ENCODE measurements at regions not wholly inside any gene's neighbourhood (a gene's known extent, or its start where the extent isn't known, plus 50 kb on each side); places are given as distances from the start of the nearest gene placed in this dataset.
"Not testable (repeated sequence)": the region's sequence is repeated elsewhere in the genome, so short reads cannot be mapped to it uniquely, and the experiment has no call there.

- DNase-seq (ENCODE audit: low read depth in 4 of 4, low spot score in 3 of 4), result no peak
Measured at GRCh38 chr5:8693341-8693844, 824.4 kb downstream of the MTRR start.

GRCh38 chr5:8694545-8694944 is 825.6 kb downstream of the MTRR start:
- no peak for DNase-seq (ENCODE audit: low read depth in 4 of 4, low spot score in 3 of 4)

- no peak for DNase-seq (ENCODE audit: low read depth in 4 of 4, low spot score in 3 of 4)
Measured at GRCh38 chr5:8695902-8696845, 827.2 kb downstream of the MTRR start.

GRCh38 chr5:8700222-8700621 is 831.3 kb downstream of the MTRR start:
- DNase-seq (ENCODE audit: low read depth in 4 of 4, low spot score in 3 of 4), result no peak

GRCh38 chr5:8700671-8701070 is 831.7 kb downstream of the MTRR start:
- no peak for DNase-seq (ENCODE audit: low read depth in 4 of 4, low spot score in 3 of 4)

GRCh38 chr5:8701251-8701650 is 832.3 kb downstream of the MTRR start:
- no peak for DNase-seq (ENCODE audit: low read depth in 4 of 4, low spot score in 3 of 4)

GRCh38 chr5:8710426-8710930 is 835.4 kb downstream of the SEMA5A start:
- no peak for DNase-seq (ENCODE audit: low read depth in 4 of 4, low spot score in 3 of 4)

- no peak for DNase-seq (ENCODE audit: low read depth in 4 of 4, low spot score in 3 of 4)
Measured at GRCh38 chr5:8714198-8714597, 831.7 kb downstream of the SEMA5A start.

GRCh38 chr5:8714861-8715260 is 831.0 kb downstream of the SEMA5A start:
- DNase-seq (ENCODE audit: low read depth in 4 of 4, low spot score in 3 of 4), result no peak

- no peak for DNase-seq (ENCODE audit: low read depth in 4 of 4, low spot score in 3 of 4)
Measured at GRCh38 chr5:8719796-8720195, 826.1 kb downstream of the SEMA5A start.

- DNase-seq (ENCODE audit: low read depth in 4 of 4, low spot score in 3 of 4), result no peak
Measured at GRCh38 chr5:8720506-8720905, 825.4 kb downstream of the SEMA5A start.

- no peak for DNase-seq (ENCODE audit: low read depth in 4 of 4, low spot score in 3 of 4)
Measured at GRCh38 chr5:8721536-8721935, 824.3 kb downstream of the SEMA5A start.

GRCh38 chr5:8726383-8727036 is 819.4 kb downstream of the SEMA5A start:
- no peak for DNase-seq (ENCODE audit: low read depth in 4 of 4, low spot score in 3 of 4)

GRCh38 chr5:8727396-8727795 is 818.5 kb downstream of the SEMA5A start:
- no peak for DNase-seq (ENCODE audit: low read depth in 4 of 4, low spot score in 3 of 4)

- no peak for DNase-seq (ENCODE audit: low read depth in 4 of 4, low spot score in 3 of 4)
Measured at GRCh38 chr5:8729437-8729836, 816.4 kb downstream of the SEMA5A start.

GRCh38 chr5:8730194-8730593 is 815.7 kb downstream of the SEMA5A start:
- DNase-seq (ENCODE audit: low read depth in 4 of 4, low spot score in 3 of 4), result no peak

GRCh38 chr5:8731110-8731509 is 814.8 kb downstream of the SEMA5A start:
- not testable (repeated sequence) for DNase-seq (ENCODE audit: low read depth in 4 of 4, low spot score in 3 of 4)

- DNase-seq (ENCODE audit: low read depth in 4 of 4, low spot score in 3 of 4), result no peak
Measured at GRCh38 chr5:8740595-8740994, 805.3 kb downstream of the SEMA5A start.

- no peak for DNase-seq (ENCODE audit: low read depth in 4 of 4, low spot score in 3 of 4)
Measured at GRCh38 chr5:8749556-8749955, 796.3 kb downstream of the SEMA5A start.

GRCh38 chr5:8750100-8750499 is 795.8 kb downstream of the SEMA5A start:
- no peak for DNase-seq (ENCODE audit: low read depth in 4 of 4, low spot score in 3 of 4)

GRCh38 chr5:8751971-8752370 is 793.9 kb downstream of the SEMA5A start:
- no peak for DNase-seq (ENCODE audit: low read depth in 4 of 4, low spot score in 3 of 4)

- DNase-seq (ENCODE audit: low read depth in 4 of 4, low spot score in 3 of 4), result no peak
Measured at GRCh38 chr5:8752595-8752994, 793.3 kb downstream of the SEMA5A start.
